ENCODE measurements at regions not wholly inside any gene's neighbourhood (a gene's known extent, or its start where the extent isn't known, plus 50 kb on each side); places are given as distances from the start of the nearest gene placed in this dataset.

- TF ChIP-seq CTCF (conservative IDR thresholded peaks at IDR 0.05 in 1 of 2, IDR thresholded peaks at IDR 0.05 in 1 of 2; ENCODE audit: low read depth in 1 of 2, low read length in 2 of 2), result no peak
- no peak for TF ChIP-seq EZH2 (IDR thresholded peaks at IDR 0.05; ENCODE audit: low read length, missing control alignments)
Measured at GRCh38 chr4:28443801-28444412, 1583.3 kb downstream of the STIM2 start.

Data from fibroblast of lung (primary cell).